ENCODE measurements at regions not wholly inside any gene's neighbourhood (a gene's known extent, or its start where the extent isn't known, plus 50 kb on each side); places are given as distances from the start of the nearest gene placed in this dataset.

GRCh38 chr9:89686126-89686525, 81.3 kb downstream of the GADD45G start:
- TF ChIP-seq GATA2 (IDR thresholded peaks at IDR 0.05; ENCODE audit: low read depth, low read length) (no peak), GATA3 (IDR thresholded peaks at IDR 0.05; ENCODE audit: low read depth, low read length) (no peak)

All from SH-SY5Y (cell line).